ENCODE measurements at regions not wholly inside any gene's neighbourhood (a gene's known extent, or its start where the extent isn't known, plus 50 kb on each side); places are given as distances from the start of the nearest gene placed in this dataset.

DNA sequence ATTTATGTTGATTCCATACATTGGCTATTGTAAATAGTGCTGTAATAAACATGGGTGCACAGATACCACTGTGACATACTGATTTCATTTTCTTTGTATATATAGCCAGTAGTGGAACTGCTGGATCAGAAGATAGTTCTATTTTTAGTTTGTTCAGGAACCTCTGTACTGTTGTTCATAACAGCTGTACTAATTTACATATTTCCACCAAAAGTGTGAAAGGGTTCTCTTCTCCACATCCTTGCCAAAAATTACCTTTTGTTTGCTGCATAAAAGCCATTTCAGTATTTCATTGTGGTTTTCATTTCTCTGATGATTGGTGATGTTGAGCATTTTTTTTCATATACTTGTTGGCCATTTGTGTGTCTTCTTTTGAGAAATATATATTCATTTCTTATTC lies 1962.1 kb downstream of the PCDH9 start:
- H2AFZ ChIP-seq (ENCODE audit: low read length), result no peak overlapping the region

More for the DNA sequence above, 1962.1 kb downstream of the PCDH9 start:
- no peak overlapping the region for H2BK5ac ChIP-seq (ENCODE audit: insufficient read length, low read length)
- no peaks in the 10 kb centered on the region for H3K27me3 ChIP-seq (ENCODE audit: insufficient read depth, low read length)
- H4K20me1 ChIP-seq (ENCODE audit: control insufficient read depth, insufficient read depth, insufficient read length), result no peaks in the 10 kb centered on the region
- H3K4me2 ChIP-seq (ENCODE audit: insufficient read depth, insufficient read length, low read length), result no peak overlapping the region
- no peak for DNase-seq
- H3K36me3 Mint-ChIP-seq (ENCODE audit: insufficient read depth in 1 of 3, low read depth in 3 of 3), result peaks cover 0 to 5% (median 0%) of the 10 kb centered on the region in 3 experiments; a peak in 2 of 7 replicates
- no peak overlapping the region for H3K56ac ChIP-seq (ENCODE audit: insufficient read length, low read depth, low read length)
- no peak overlapping the region for H4K5ac ChIP-seq (ENCODE audit: insufficient read length, low read depth, low read length)
- no peak overlapping the region for H3K27ac ChIP-seq (ENCODE audit: insufficient read length, low read depth, low read length)
- no peak overlapping the region for H3K9ac ChIP-seq (ENCODE audit: extremely low read depth, insufficient read length, low read length)
- no peak overlapping the region for H3K4ac ChIP-seq (ENCODE audit: low read depth, low read length)
- no peak overlapping the region for H2BK20ac ChIP-seq (ENCODE audit: low read depth, low read length, poor library complexity, severe bottlenecking)
- no peaks in the 10 kb centered on the region for H3K4me1 ChIP-seq (ENCODE audit: insufficient read depth, low read length)
- H3K27me3 Mint-ChIP-seq (ENCODE audit: low read depth), result no peaks in the 10 kb centered on the region
- H2BK15ac ChIP-seq (ENCODE audit: low read depth, low read length), result no peak overlapping the region
- no peak overlapping the region for H2AK5ac ChIP-seq (ENCODE audit: insufficient read length, low read length)
- H3K9me3 Mint-ChIP-seq, result peaks cover 3% of the 10 kb centered on the region in 2 experiments; a peak in 2 of 5 replicates
- H3K4me3 Mint-ChIP-seq, result no peak overlapping the region
- H3K9me3 ChIP-seq (ENCODE audit: control insufficient read depth, low read depth, low read length), result no peaks in the 10 kb centered on the region
- H3K79me1 ChIP-seq (ENCODE audit: insufficient read depth, low read depth, low read length, poor library complexity, severe bottlenecking), result no peaks in the 10 kb centered on the region
- H3K18ac ChIP-seq (ENCODE audit: insufficient read length, low read depth, low read length), result no peak overlapping the region
- TF ChIP-seq, protein P1, sequence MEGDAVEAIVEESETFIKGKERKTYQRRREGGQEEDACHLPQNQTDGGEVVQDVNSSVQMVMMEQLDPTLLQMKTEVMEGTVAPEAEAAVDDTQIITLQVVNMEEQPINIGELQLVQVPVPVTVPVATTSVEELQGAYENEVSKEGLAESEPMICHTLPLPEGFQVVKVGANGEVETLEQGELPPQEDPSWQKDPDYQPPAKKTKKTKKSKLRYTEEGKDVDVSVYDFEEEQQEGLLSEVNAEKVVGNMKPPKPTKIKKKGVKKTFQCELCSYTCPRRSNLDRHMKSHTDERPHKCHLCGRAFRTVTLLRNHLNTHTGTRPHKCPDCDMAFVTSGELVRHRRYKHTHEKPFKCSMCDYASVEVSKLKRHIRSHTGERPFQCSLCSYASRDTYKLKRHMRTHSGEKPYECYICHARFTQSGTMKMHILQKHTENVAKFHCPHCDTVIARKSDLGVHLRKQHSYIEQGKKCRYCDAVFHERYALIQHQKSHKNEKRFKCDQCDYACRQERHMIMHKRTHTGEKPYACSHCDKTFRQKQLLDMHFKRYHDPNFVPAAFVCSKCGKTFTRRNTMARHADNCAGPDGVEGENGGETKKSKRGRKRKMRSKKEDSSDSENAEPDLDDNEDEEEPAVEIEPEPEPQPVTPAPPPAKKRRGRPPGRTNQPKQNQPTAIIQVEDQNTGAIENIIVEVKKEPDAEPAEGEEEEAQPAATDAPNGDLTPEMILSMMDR (conservative IDR thresholded peaks at IDR 0.05), result no peak
- no peak overlapping the region for H4K91ac ChIP-seq (ENCODE audit: insufficient read length, low read depth, low read length)
- no peak overlapping the region for H3K27ac Mint-ChIP-seq
- no peaks in the 10 kb centered on the region for H3K23me2 ChIP-seq (ENCODE audit: insufficient read length, low read depth, low read length, poor library complexity, severe bottlenecking)
- no peak overlapping the region for H3T11ph ChIP-seq (ENCODE audit: low read length)
- no peak overlapping the region for H2BK12ac ChIP-seq (ENCODE audit: insufficient read length, low read depth, low read length)
- H4K8ac ChIP-seq (replicated peaks; ENCODE audit: insufficient read length, low read depth, low read length), result no peak overlapping the region
- no peaks in the 10 kb centered on the region for H3K4me1 Mint-ChIP-seq
- no peaks in the 10 kb centered on the region; the same call in 1 of the 2 replicates for H3K79me2 ChIP-seq (ENCODE audit: insufficient read depth, low read length)
- H2BK120ac ChIP-seq (ENCODE audit: low read depth, low read length, poor library complexity, severe bottlenecking), result no peak overlapping the region
- no peak overlapping the region for H3K14ac ChIP-seq (ENCODE audit: insufficient read depth, low read length)
- no peak overlapping the region for H3K23ac ChIP-seq (ENCODE audit: insufficient read length, low read depth, low read length)
